ENCODE measurements at regions not wholly inside any gene's neighbourhood (a gene's known extent, or its start where the extent isn't known, plus 50 kb on each side); places are given as distances from the start of the nearest gene placed in this dataset.

DNA sequence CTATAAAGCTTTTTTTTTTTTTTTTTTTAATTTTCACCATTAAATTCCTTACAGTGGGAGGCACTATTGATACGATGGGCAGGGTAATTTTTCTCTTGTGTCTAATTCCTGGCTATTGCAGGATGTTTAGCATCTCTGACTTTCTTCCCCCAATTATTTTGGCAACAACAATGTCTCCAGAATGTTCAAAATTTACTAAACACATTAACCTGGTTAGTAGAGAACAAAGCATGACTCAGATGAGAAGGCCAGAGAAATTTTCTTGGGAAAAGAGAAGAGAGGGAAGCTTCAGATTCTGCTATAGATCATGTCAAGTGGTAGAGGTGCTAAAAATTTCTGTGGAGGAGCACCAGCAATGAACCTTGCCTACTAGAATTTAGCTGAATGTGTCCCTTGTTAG is 171.5 kb upstream of the PRICKLE1 start:
- no peak for DNase-seq (ENCODE audit: low spot score)

DNA sequence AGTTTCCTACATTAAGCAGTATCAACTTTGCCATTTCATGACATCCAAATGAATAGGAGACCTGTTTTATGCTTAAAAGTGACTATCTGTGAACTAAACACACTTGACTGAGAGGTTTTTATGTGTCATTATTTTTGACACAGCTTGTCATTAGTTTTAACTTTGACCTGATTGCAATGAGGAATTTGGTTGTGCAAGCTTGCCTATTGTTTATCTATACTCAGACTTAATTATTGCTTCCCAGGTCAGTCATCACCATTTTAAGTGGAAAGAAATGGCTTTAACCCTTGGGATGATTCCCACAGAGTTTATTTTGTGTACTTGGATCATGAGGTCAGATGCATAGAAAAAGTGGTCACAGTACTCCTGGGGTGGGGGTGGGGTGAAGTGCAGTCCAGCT is 171.0 kb upstream of the PRICKLE1 start:
- no peak for DNase-seq (ENCODE audit: low spot score)

DNA sequence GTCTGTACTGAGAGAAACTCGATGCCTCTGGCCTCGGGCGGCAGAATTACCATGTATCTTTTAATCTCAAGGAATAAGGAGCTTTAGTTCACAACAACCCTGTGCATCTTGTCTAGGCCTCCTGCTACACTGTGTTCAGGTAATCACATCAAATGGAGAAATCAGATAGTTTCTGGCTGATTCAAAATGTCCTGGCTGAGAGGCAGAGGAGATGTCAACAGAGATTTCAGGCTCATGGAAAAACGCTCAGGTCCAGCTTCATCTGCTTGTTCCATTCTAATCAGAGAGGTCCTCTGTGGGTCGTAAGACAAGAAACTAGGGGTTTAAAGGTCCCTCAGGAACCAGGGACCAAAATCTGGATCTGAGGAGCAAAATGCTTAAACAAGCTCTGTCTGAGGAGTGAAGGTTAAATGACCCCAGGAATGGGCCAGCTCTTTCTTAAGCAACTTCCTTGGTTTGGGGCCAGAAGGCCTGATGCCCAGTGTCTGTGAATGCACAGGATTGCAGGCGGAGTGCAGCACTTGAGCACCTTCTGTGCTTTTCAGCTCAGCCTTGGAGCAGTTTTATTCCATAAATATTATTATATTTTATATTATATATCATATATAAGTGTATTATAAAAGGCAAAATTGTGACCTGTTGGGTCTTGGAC is 170.2 kb upstream of the PRICKLE1 start:
- no peak for DNase-seq (ENCODE audit: low spot score)

DNA sequence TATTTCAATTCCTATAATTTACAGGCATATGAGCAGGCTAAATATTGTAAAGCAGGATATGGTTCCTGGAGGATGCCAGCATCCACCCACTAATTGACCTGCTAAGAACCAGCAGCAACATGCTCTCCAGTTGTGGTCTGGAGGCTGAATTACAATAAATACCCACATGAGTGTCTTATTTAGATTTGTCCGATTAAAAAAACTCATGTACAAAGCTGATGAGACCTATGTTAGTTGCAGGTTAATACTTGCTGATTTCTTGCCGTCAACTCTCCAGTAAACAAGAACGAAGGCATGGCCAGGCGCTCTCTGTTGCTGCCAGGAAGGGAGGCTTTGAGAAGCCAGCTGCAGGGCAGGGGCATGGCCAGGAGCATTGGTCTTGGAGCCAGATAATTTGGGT is 169.3 kb upstream of the PRICKLE1 start:
- DNase-seq (ENCODE audit: low spot score): no peak

DNA sequence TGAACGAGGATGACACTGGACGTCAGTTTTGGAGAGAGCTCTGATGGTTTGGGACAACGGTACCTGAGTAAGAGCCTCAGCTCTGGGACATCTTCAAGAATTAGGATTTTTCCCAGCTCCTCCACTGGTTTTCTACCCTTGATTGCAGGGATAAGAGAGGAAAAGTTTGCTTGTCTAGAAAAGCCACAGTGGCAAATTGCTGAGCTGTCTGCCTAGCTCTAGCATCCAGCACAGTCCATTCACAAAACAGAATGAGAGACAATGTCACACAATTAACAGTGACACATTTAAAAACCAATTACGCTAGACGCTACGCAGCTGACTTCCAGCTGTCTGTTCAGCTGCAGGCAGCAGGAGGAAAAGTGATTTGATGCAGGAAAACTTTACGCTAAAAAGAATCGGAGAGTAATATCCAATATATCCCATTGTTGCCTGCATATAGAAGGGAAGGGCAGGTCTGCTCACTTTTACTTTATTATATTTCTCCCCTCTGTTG is 168.1 kb upstream of the PRICKLE1 start:
- no peak for DNase-seq (ENCODE audit: low spot score)

- peak; percentile 89 for DNase-seq (ENCODE audit: low spot score)
Observed at GRCh38 chr12:42756841-42757623, 167.5 kb upstream of the PRICKLE1 start.

DNA sequence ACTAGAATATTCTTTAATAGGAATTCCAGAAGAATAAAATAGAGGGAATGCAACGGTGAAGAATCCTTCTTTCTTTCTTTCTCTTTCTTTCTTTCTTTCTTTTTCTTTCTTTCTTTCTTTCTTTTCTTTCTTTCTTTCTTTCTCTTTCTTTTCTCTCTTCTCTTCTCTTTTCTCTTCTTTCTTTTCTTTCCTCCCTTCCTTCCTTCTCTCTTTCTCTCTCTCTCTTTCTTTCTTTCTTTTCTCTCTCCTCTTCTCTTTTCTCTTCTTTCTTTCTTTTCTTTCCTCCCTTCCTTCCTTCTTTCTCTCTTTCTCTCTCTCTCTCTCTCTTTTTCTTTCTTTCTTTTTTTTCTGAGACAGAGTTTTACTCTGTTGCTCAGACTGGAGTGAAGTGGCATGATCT is 160.8 kb upstream of the PRICKLE1 start:
- no peak for DNase-seq (ENCODE audit: low spot score)

GRCh38 chr12:42749239-42749638 is 159.7 kb upstream of the PRICKLE1 start:
- no peak for DNase-seq (ENCODE audit: low spot score)

- DNase-seq (ENCODE audit: low spot score): peak; percentile 15
Observed at GRCh38 chr12:42744539-42745182, 155.1 kb upstream of the PRICKLE1 start.

DNA sequence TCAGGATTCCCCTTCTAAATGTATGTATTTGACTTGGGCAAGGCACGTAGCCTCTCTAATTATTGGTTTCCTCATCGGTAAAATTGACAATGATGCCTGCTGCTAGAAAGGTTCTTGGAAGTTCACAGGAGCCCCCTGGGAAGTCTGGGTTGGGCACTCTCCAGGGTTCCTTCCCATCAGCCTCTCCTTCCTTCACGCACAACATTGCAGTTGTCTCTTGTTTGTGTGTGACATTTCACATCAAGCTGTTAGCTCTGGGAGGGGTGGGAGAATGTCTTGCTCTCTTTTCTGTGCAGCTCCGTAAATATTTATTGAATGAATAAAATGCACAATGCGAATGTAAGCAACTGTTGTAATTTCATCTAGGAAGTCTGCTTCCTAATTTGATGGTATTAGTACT is 153.2 kb upstream of the PRICKLE1 start:
- DNase-seq (ENCODE audit: low spot score): no peak

- DNase-seq (ENCODE audit: low spot score): peak; percentile 22
Observed at GRCh38 chr12:42741771-42742510, 152.4 kb upstream of the PRICKLE1 start.

GRCh38 chr12:42741091-42741490 is 151.5 kb upstream of the PRICKLE1 start:
- no peak for DNase-seq (ENCODE audit: low spot score)

DNA sequence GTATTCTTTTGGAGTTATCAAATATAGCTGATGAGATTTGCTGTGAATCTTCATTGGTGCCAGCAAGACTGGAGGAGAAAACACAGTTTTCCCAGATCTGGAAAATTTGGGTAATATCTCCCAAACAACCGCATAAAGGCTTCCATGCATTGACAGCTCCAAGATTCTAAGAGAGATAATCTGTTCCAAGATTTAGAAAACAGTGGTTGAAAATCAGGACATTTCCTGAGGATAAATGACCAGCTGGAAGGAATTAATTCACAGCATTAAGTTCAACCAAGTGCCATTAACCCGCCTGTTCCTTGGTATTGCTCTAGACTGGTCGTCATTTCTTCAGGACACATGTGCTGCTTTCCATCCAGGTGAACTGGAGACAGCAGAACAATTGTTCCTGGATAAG is 147.9 kb upstream of the PRICKLE1 start:
- no peak for DNase-seq (ENCODE audit: low spot score)

DNA sequence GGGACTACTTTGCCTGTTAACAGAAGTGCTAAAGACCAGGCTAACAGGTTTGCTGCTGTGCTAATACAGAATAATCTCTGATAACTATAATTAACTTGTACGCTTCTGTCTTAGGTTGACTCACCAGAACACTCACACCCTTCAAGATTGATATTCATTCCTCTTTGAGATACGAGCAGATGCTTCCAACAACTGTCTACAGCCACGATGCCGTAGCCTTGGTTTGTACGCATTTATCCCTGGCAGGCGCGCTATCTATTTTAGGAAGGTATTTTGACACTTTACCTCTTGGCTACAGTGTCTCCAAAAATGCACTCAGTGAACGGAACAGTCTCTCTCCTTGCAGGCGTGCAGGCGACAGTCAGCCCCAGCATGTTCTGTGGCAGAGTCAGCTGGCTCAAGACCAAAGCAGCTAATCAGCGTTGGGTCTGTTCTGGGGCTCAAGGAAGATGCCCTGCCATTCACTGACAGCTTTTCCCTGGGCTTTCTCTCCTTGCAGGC is 146.4 kb upstream of the PRICKLE1 start:
- no peak for DNase-seq (ENCODE audit: low spot score)

GRCh38 chr12:42733911-42734310 is 144.4 kb upstream of the PRICKLE1 start:
- no peak for DNase-seq (ENCODE audit: low spot score)

- peak; percentile 7 for DNase-seq (ENCODE audit: low spot score)
Observed at GRCh38 chr12:42732908-42733411, 143.4 kb upstream of the PRICKLE1 start.

- no peak for DNase-seq (ENCODE audit: low spot score)
Observed at GRCh38 chr12:42730291-42730690, 140.7 kb upstream of the PRICKLE1 start.

GRCh38 chr12:42729535-42729900 is 140.0 kb upstream of the PRICKLE1 start:
- no peak for DNase-seq (ENCODE audit: low spot score)

- DNase-seq (ENCODE audit: low spot score): no peak
Observed at GRCh38 chr12:42728770-42729534, 139.4 kb upstream of the PRICKLE1 start.

GRCh38 chr12:42728287-42728686 is 138.7 kb upstream of the PRICKLE1 start:
- no peak for DNase-seq (ENCODE audit: low spot score)

DNA sequence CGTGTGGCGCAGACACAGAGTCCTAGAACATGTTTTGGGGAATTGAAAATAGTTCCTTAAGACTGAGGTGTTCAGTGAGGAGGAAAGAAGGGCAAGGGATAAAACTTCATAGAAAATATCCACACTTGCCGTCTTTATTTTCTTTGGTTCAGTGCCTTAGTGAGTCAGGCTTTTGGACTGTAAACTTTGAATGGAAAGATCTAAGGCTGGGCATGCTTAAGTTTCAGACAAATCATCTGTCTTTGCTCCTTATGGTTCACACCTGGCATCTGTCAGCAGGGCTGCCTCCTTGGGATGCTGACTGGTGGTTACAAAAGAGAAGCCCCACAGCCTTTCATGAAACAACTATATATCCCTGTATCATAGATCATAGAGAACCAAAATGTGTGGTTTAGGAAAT is 136.3 kb upstream of the PRICKLE1 start:
- no peak for DNase-seq (ENCODE audit: low spot score)
